HG02981 (cell line): ENCODE measurements at regions not wholly inside any gene's neighbourhood (a gene's known extent, or its start where the extent isn't known, plus 50 kb on each side); places are given as distances from the start of the nearest gene placed in this dataset.

ENCODE experiments used
- ATAC-seq: cut with Tn5 transposase; IDR thresholded peaks from one replicate; pipeline ENCODE4 v1.9.1; 2021; ENCODE audit warnings: mild to moderate bottlenecking, moderate library complexity; ENCODE audit not compliant: unreplicated experiment

GRCh38 chr10:34872820-34873219 is 57.7 kb upstream of the PARD3 start:
- no peak for ATAC-seq

DNA sequence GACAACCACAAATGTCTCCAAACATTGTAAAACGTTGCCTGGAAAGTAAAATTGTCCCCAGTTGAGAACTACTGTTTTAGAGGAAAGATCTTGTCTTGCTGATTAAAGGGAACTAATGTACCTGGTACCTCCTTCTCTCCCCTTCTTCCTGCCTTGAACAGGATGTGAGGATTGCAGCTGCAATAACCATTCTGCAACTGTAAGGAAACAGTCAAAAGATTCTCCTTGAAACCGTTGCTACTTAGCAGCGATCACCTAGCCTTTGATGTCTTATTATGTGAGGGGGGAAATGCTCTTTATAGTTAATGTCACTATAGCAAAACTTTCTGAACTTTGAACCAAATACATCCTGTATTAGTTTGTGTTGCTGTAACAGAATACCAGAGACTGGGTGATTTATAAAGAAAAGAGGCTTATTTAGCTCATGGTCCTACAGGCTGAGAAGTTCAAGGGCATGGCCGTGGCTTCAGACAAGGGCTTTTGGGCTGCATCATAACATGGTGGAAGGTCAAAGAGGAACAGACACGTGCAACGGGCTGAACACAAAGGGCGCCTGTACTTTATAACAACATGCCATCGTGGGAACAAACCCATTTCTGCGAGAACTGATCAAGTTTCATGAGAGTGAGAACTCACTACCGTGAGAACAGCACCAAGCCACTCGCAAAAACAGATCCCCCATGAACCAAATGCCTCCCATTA is 54.2 kb upstream of the PARD3 start:
- ATAC-seq: no peak

- no peak for ATAC-seq
These were observed 53.5 kb upstream of the PARD3 start for GRCh38 chr10:34868589-34868988.

DNA sequence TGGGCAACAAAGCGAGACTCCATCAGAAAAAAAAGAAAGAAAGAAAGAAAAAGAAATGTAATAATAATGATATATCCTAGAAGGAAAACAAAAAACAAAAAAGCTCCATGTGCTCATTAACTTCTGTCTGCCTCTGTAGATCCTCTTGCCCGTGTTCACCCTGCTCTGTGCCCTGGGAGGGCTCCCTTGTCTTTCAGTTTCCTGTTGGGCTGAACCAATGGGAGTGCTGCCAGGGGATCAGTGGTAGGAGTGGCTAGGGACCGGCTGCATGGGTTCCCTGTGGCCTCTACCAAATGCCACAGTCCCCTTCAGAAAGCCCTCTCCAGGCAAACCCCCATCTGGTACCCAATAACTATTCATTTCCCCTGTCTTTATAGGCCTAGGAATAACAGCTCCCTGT is 51.8 kb upstream of the PARD3 start:
- no peak for ATAC-seq
